Body of pancreas (tissue), 4 donors: ENCODE measurements at regions not wholly inside any gene's neighbourhood (a gene's known extent, or its start where the extent isn't known, plus 50 kb on each side); places are given as distances from the start of the nearest gene placed in this dataset.

Experiments
- CTCF ChIP-seq, 7 experiments: fragments of 450-650 bp in 4 of 7; fragments of 200-600 bp in 3 of 7; sonication (generic) in 3 of 7; IDR thresholded peaks; one replicate each; pipeline ENCODE4 v1.5.1; 2016 to 2019; ENCODE audit warnings: antibody characterized with exemption in 7 of 7
- POLR2A ChIP-seq, 3 donors: fragments of 450-650 bp; IDR thresholded peaks; one replicate each; pipeline ENCODE4 v1.6.1; 2016; ENCODE audit warnings: antibody characterized with exemption in 3 of 3, mild to moderate bottlenecking in 2 of 3

DNA sequence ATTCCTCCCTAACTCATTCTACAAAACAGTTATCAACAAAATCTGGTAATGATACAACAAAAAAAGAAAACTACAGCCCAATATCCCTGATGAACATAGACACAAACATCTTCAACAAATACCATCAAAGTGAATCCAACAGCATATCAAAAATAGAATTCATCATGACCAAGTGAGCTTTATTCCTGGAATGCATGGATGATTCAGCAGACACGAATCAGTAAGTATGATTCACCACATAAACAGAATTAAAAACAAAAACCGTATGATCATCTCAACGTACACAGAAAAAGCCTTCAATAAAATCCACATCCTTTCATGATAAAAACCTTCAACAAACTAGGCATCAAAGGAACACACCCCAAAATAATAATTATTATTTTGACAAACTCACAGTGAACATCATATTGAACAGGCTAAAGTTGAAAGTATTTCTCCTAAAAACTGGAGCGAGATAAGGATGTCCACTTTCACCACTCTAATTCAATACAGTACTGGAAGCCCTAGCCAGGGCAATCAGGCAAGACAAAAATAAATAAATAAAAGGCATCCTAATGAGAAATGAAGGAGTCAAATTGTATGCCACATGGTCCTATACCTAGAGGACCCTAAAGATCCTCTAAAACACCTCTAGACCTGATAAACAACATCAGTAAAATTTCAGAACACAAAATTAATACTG lies 305.1 kb upstream of the RGMB start:
- TF ChIP-seq POLR2A (IDR thresholded peaks at IDR 0.05): no peak
- no peak for TF ChIP-seq CTCF (IDR thresholded peaks at IDR 0.05)
